ENCODE measurements at regions not wholly inside any gene's neighbourhood (a gene's known extent, or its start where the extent isn't known, plus 50 kb on each side); places are given as distances from the start of the nearest gene placed in this dataset.

DNA sequence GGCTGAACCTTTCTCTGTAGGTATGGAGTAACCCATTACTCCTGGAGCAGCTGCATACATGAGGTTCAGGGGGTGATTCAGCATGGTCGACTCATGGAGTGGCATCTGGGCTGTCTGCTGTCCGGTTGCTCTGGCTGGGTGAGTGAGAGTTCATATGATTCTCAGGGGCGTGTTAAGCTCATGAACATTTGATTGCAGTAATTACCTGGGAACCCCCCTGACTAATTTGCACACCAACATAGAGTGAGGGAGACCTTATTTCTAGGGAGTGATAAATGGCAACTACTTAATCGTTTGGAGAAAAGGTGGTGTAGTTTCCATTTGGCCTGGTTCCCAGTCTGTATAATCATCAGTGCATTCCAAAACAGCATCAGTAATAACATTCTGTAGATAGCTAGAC lies 661.9 kb downstream of the ETS1 start:
- DNase-seq, result no peak

DNA sequence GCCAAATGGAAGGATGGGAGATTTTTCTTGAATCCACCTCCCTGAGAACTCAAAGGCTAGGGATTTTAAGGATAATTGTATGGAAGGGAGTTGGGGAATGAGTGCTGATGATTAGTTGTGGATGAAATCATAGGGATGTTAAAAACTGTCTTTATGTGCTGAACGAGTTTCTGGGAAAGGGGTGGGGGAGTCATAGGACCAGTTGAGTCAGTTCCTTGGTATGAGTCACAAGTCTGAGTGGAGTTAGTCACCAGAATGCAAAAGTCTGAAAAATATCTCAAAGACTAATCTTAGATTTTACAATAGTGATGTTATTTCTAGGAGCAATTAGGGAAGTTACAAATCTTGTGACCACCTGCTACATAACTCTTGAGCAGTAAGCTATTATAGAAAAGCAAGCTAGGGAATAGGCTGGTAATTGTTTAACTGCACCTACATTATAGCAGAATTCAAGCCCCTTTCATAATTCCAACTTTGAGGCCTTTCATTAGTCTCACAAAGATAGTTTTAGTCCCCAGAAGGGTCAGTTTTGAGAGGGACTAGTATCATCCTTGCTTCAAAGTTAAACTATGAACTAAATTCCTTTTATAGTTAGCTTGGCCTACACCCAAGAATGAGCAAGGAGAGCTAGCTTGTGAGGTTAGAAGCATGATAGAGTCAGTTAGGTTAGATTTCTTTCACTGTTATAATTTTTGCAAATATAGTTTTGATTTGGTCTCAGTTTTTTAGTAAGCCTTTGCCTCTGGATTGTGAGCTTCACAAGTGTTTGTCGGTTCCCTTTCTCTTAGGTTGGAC lies 668.0 kb downstream of the ETS1 start:
- peak; percentile 14 for DNase-seq

DNA sequence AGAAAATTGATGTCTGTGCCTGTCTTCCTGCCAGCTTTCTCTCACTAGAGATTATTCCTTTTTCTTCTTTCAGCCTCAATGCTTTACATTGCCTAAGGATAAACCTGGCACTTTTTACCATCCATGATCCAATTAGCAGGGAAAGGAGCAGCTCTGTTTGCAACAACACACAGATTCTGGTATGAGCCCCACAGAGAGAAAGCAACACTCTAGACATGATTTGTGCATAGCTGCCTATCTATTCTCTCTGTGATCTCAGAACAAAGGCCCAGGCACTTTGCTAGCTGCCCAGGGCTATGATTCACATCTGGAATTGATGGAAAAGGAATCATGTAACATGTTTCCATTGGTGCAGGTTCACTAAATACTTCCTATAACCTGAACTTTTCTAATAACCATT lies 685.0 kb downstream of the ETS1 start:
- DNase-seq, result no peak

DNA sequence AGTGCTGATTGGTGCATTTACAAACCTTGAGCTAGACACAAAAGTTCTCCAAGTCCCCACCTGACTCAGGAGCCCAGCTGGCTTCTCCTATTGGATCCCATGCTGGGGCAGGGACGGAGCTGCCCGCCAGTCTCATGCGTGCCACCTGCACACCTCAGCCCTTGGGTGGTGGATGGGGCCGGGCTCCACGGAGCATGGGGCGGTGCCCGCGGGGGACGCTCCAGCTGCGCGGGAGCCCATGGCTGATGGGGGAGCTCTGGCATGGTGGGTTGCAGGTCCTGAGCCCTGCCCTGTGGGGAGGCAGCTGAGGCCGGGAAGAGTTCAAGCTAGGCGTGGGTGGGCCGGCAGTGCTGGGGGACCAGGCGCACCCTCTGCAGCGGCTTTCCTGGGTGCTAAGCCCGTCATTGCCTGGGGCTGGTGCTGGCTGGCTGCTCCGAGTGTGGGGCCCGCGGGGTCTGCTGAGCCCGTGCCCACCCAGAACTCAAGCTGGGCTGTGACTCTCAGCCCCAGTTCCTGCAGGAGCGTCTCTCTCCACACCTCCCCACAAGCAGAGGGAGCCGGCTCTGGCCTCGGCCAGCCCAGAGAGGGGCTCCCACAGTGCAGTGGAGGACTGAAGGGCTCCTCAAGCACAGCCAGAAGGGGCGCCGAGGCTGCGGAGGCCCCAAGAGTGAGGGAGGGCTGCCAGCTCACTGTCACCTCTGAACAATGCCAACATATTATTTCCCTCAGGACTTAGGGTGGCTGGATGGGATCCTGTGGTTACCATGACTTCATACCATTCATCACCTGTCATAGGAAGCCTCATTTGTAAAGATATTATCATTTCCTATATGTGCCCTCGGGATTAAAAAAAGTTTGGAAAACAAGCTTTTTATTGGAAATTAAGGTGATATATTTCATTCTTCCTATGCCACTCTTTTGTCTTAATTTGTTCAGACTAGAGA lies 688.7 kb downstream of the ETS1 start:
- DNase-seq, result no peak

DNA sequence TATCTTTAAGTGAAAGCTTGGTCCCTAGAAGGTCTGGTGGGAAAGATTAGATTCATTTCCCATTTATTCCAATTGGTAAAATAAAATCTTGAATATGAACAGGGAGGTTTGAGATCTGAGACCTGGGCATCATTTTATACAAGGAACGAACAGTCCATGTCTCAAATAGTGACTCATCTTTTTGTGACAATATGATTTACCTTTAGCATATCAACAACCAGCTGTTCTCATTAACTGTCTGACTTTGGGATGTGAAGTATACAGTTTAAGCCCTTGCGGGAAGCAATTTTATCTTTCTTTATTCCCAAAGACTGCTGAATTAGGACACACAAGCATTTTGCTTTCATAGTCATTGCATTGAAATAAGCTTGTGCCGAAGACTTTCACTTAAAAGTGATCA lies 691.6 kb downstream of the ETS1 start:
- no peak for DNase-seq

DNA sequence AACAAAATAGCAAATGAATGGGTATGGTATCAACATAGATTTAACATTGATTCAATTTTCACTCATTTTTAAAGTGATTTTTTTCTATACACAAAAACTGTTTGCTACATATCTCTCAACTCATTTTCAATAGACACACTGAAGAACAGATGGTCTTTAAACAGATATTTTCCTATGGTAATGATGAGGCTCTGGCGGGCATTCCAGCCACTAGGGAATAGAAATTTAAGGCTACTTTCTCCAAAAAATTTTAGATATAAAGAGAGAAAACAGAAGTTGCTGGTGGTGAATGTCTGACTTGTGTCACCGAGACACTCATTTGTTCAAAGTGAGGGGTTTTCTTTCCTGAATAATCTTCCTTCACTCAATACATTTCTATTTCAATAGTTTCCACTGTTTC lies 693.0 kb downstream of the ETS1 start:
- no peak for DNase-seq

DNA sequence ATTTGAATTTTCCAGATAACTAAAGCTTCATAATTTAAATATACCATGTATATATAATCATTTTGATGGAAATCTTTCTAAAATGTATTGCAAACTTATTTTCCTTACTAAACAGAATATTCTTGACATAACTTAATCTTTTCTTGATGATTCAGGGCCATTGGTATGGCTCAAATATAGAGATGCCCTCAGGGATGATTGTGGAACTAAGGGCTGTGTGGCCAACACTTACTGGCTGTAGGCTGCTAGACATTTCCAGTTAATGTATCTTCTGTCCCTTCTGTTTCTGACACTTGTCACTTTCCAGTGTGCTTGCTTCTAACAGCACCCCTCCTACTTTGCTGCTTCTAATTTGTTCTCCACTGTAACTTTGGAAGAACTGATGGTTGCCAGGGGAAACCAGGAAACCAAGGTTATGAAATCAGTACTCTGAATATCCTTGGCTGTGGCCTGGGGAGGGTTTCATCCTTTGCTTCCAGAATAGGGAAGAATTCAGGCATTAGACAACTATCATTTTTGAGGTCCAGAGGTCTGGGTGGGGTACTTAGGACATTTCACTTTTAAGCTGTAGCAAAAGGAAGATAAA lies 697.2 kb downstream of the ETS1 start:
- no peak for DNase-seq

DNA sequence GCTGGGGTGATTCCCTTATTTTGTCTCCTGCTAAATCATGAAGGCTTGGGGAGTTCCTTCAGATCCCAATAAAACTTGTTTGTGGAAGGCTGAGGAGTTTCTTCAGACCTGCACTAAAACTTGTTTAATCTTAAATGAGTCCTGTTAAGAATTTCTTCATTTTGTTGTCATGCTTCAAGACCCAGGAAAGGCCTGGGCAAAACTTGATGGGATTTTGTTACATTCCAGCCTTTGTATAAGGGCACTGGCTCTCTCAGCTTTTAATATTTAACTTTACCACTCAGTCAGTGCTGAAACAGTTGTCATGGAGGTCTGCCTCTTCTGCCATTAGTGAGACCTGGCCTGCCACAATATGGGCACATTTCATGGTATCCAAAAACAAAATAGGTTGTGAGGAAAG lies 699.0 kb downstream of the ETS1 start:
- no peak for DNase-seq

DNA sequence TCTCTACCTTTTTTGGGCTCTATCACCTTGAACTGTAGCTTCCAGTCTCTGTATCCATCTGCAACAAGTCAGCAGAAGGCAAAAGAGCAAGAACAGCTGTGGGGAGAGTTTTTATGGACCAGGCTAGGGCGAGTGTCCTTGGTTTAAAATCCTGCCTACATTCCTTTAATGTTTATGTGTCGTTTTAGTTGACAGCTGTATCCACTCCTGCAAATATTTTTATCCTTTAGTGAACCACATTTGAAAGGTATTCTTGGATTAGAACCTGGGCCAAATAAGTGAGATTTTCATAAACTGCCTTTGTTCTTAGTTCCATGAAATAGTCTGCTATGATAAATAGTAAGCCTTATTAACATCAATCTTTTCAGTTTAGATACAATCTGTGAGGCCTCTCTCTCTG lies 712.2 kb downstream of the ETS1 start:
- no peak for DNase-seq

DNA sequence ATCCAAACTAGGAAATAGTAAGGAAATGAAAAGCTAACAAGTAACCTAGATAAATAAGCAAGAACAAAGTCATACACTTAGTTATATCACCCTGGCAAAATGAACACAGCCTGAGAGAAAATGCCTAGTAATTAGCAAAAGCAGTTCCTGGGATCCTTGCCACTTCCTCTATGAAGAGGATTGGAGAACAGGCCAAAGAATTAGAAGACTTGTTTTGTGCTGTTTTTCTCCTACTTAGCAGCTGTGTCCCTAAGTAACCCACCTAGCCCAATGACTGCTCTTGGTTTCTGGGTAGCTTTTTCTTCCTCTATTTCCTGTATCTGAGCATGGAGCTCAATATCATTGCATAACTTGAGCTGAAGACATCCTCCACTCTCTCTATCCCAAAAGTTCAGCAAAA lies 713.9 kb downstream of the ETS1 start:
- no peak for DNase-seq

DNA sequence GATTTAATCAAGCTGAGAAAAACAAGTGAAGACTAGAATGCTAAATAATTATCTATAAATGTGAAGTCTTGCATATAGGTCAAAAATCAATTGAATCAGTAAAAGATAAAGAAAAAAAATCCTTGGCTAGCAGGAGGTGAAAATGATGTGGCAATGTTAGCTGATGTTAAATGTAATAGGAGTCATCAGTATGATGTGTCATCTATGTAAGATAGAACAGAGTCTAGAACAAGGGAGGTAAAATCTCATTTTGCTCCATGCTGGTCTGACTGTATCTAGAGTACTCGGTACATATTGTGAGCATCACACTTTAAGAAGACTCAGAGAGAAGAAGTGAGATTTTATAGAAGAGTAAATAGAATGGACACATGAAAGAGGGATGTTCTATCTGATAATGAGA lies 721.2 kb downstream of the ETS1 start:
- no peak for DNase-seq

DNA sequence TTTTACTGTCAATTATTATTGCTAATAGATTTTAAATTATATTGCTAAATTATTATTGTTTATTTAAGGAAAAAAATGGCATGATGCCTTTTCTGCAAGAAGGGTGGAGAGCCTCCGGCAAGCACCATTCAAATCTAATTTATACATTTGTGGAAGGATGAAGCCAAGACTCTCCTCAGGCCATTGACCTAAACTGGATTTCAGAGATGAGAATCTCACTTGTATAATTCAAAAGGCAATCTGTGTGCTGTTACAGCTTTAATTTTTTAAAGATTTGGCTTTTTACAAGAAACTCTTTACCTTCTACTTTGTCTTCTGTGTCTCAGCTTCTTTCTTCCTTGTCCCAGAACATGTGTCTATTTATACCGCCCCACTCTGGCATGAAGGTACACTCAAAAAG lies 722.5 kb downstream of the ETS1 start:
- no peak for DNase-seq

DNA sequence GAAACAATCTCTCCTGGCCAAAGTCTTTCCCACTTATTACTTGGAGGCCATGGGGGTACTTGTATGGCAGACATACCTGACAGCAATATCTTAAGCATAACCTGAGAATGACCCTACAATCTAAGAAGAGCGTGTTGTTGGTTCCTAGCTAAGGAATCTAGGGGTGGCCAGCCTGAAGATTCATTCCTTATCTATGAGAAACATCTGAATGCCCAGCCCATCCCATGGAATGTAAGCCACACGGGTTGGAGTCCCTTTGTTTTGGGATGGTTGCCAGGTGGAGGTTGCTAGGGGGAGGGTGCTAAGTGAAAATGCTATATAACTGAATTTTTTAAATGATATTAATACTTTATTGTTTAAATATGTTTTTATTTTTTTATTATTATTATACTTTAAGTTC lies 725.0 kb downstream of the ETS1 start:
- DNase-seq, result no peak

DNA sequence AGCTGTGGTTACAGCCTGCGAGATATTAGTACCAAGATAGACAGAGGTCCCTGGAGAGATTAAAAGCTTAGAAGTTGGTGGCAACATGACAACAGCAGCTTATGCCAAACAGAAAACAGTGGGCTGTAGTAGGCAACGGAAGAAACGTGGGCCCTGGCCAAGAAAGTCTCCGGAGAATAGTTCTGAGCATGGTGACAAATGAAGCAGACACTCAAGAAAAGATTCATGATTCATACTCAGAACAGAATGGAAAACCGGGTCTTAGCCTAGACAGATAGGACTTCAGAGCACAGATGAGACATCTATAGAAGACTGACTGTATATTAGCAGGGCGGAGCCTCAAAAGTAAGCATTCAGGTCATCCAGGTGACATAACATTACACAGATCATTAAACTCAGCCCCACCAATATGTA lies 727.4 kb downstream of the ETS1 start:
- peak; percentile 9 for DNase-seq

DNA sequence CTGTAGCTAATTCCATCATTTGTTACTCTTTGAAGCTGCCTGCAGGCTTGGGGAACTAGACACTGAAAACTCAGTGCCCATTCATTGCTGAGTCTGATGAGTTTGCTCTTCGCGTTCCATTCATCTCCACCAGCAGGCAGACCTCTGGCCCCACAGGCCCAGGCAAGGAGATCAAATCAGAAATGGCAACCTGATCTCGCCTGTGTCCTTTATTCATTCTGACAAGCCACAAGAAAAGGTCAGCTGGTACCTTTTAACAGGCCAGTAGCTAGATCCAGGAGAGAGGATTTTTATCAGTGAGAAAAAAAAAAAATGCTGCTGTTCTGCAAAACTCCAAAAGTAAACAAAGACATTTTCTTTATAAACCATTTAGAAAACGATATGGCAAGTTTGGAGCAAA lies 742.5 kb downstream of the ETS1 start:
- no peak for DNase-seq

DNA sequence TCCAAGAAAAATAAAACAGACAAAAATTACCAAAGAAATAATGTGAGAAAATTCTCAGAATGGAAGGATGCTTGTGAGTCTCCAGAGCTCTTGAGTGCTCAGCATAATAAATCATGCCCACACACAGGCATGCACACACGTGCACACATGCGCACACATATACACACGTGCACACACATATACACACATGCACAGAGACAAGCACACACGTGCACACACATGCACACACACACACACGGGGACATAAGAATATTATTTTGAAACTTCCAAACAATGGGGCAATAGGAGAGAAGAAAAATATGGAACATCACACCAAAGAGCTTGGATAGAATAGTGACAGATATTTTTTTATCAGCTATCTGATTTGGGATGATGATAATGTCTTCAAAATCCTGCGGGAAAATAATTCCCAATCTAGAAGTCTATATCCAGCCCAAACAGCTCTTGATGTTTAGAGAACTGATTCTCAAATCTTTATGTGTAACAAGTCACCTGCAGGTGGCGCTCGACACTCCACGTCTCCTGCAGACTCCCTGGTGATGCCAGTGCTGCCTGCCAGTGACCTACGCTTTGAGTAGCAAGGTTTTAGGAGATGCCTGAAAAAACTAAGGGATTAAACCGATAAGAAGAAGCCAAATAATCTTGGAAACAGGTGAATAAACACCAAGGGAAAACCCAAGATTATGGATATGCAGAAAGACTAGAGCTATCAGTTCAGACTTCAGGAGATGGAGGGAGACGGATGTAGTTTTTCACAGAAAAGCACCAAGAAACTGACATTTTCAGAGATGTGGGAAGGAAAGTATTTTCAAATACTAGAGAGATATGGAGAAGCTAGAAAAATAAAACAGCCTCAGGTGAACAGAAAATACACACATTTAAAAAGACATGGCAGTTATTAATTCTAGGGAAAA lies 743.6 kb downstream of the ETS1 start:
- peak; percentile 88 for DNase-seq

DNA sequence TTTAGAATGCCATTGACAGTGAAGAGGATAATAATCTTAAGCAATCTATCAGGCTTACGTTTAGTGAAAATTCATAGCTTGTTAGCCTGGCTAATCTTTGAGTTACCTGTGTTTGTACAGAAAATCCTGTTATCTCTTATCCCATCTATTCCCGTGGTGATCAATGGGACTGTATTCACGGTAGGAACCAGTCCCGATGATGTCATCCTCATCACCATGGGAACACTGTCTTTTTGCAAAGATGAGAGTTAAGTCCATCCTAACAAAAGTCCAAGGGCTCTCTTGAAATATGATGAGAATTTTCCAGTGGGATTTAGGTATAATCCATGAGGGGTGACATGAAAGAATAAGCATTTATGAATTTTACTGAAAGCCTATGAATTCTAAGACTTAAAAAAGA lies 762.2 kb downstream of the ETS1 start:
- peak; percentile 13 for DNase-seq

DNA sequence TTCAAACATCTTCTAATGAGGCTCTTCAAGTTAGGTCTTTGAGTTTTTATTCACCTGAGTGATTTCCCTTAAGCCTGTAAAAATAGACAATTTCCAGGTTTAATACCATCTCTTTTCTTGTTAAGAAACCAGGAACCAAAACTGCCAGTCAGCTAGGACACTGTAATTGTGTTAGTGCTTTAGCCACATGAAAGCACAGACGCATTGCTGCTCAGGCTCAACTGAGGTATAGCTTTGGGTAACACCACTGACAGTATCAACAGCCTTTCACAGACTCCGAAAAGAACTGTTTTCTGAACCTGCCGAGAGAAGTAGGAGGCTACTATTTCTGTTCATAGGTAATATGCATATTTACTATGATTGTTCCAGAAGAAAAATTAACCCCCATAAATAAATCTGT lies 768.7 kb downstream of the ETS1 start:
- no peak for DNase-seq

DNA sequence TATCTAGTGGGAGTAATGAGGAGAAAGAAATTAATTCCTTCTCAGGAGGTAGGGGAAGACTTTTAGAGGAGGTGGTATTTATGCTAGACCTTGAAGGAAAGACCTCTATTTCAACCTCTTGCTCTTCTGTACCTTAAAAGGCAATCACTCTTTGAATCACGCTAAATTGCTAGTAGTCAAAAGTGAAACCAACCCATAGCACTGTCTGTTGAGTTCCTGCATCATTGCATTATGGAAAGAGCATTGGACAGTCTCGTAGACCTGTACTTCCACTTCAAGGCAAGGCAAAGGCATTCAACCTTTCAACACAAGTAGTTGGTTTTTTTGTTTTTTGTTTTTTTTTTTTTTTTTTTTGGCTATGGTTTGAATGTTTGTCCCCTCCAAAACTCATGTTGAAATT lies 770.4 kb downstream of the ETS1 start:
- DNase-seq, result peak; percentile 15

DNA sequence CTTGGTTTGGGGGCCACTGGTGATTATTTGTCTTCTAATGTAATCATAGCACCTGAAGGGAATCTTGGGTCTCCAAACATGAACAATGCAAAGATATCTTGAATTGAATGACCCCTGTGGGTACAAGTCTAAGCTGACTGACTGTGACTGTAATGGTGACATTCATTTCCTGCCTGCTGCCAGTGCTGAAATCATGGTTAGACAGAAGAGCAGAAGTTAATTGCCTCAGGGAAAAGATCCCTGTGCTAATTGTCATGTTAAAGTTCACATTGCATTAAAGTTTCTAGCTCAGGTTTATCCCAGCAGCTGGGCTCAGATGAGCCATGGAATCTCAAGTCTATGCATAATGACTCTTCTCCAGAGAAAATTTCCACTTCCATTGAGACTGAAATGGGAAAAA lies 772.0 kb downstream of the ETS1 start:
- DNase-seq, result no peak

DNA sequence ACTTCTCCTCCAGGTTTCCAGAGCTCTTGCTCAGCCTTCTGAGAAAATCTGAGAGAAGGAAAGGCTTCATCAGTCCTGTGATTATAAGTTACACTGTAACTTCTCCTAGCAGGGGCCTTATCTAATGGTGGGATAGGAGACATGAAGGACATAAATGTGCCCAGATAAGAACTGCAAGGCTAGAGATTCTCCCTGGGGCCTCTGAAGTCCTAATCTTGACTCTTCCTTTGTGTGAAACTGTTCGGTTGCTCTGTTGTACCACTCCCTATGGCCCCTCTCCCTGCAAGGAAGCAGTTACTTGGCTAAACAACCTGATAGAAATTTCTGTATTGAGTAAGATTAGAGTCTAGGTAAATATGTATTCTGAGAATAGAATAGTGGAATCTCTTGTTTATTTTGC lies 780.9 kb downstream of the ETS1 start:
- DNase-seq, result no peak

DNA sequence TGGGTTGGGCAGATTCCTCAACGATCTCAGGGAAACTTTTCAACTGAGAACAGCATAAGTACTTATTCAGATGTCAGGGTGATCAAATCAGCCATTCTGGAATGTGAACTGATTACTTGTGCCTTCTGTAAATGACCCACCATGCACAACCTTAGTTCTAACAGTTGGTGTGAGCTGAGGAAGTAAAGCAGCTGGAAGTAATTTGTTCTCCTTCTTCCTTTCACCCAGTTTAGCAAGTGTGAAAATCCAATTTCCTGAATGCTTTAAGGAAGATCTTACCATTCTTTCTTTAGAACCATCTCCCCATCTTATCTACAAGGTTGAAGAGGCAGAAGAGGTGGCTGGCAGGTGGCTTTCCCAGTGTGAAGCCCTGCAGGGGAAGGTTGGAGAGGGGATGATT lies 781.6 kb downstream of the ETS1 start:
- no peak for DNase-seq

Data from DMS53 (cell line).